Hepatocyte (in vitro differentiated cells): ENCODE measurements at regions not wholly inside any gene's neighbourhood (a gene's known extent, or its start where the extent isn't known, plus 50 kb on each side); places are given as distances from the start of the nearest gene placed in this dataset.

Source experiments
- EZH2 ChIP-seq: fragments of 200-600 bp; sonication (generic); IDR thresholded peaks from 2 replicates; pipeline ENCODE4 v1.6.1; 2016; ENCODE audit warnings: antibody characterized with exemption, mild to moderate bottlenecking, borderline replicate concordance
- EZH2phosphoT487 ChIP-seq: fragments of 200-600 bp; sonication (generic); IDR thresholded peaks from one replicate; pipeline ENCODE4 v1.6.1; 2018; ENCODE audit warnings: antibody characterized with exemption, mild to moderate bottlenecking, low read depth, moderate library complexity; ENCODE audit not compliant: unreplicated experiment, severe bottlenecking
- TF ChIP-seq, protein P1 (sequence below): fragments of 200-600 bp; sonication (generic); IDR thresholded peaks from 2 replicates; pipeline ENCODE4 v1.5.1; 2016; ENCODE audit warnings: antibody characterized with exemption, mild to moderate bottlenecking; ENCODE audit not compliant: poor library complexity

- TF ChIP-seq, protein P1, sequence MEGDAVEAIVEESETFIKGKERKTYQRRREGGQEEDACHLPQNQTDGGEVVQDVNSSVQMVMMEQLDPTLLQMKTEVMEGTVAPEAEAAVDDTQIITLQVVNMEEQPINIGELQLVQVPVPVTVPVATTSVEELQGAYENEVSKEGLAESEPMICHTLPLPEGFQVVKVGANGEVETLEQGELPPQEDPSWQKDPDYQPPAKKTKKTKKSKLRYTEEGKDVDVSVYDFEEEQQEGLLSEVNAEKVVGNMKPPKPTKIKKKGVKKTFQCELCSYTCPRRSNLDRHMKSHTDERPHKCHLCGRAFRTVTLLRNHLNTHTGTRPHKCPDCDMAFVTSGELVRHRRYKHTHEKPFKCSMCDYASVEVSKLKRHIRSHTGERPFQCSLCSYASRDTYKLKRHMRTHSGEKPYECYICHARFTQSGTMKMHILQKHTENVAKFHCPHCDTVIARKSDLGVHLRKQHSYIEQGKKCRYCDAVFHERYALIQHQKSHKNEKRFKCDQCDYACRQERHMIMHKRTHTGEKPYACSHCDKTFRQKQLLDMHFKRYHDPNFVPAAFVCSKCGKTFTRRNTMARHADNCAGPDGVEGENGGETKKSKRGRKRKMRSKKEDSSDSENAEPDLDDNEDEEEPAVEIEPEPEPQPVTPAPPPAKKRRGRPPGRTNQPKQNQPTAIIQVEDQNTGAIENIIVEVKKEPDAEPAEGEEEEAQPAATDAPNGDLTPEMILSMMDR: no peak
- no peak for TF ChIP-seq EZH2
- no peak for TF ChIP-seq EZH2phosphoT487
Measured at GRCh38 chr2:23231865-23232264, 153.1 kb upstream of the KLHL29 start.
